GM12878 (cell line): ENCODE measurements at regions not wholly inside any gene's neighbourhood (a gene's known extent, or its start where the extent isn't known, plus 50 kb on each side); places are given as distances from the start of the nearest gene placed in this dataset.

Source experiments
- JUNB ChIP-seq: IDR thresholded peaks from 2 replicates; pipeline ENCODE4 v1.6.1; 2016; ENCODE audit warnings: antibody characterized with exemption, mild to moderate bottlenecking
- MXI1 ChIP-seq: fragments of 150-350 bp; IDR thresholded peaks from 2 replicates; pipeline ENCODE4 v1.6.1; 2011; ENCODE audit warnings: low read depth, mild to moderate bottlenecking, inconsistent platforms, low read length, improper control_type of control experiment
- POLR2A ChIP-seq: IDR thresholded peaks from 2 replicates; pipeline ENCODE4 v1.6.1; 2011; ENCODE audit warnings: low read depth, mild to moderate bottlenecking, low read length
- POLR2AphosphoS5 ChIP-seq: IDR thresholded peaks from 2 replicates; pipeline ENCODE4 v1.6.1; 2011; ENCODE audit warnings: mild to moderate bottlenecking, low read length, inconsistent platforms
- TARDBP ChIP-seq: IDR thresholded peaks from 2 replicates; pipeline ENCODE4 v1.6.1; 2016; ENCODE audit warnings: borderline replicate concordance
- TCF7 ChIP-seq: IDR thresholded peaks from 2 replicates; pipeline ENCODE4 v1.6.1; 2014; ENCODE audit warnings: antibody characterized with exemption, borderline replicate concordance
- TF ChIP-seq, protein P1 (sequence below), 3 experiments: IDR thresholded peaks in 2 of 3; conservative IDR thresholded peaks in 1 of 3; 2 replicates each; pipeline ENCODE4 v1.5.1; 2011; ENCODE audit warnings: low read depth in 3 of 3, low read length in 3 of 3, mild to moderate bottlenecking in 3 of 3, control low read depth in 2 of 3, moderate library complexity in 2 of 3, inconsistent platforms in 1 of 3, mixed read lengths in 1 of 3; ENCODE audit not compliant: control insufficient read depth in 2 of 3, insufficient read depth in 1 of 3; ENCODE audit errors: extremely low read depth in 1 of 3
- TF ChIP-seq, protein P2 (sequence below): fragments of 450-650 bp; IDR thresholded peaks from 2 replicates; pipeline ENCODE4 v1.6.1; 2018; ENCODE audit warnings: borderline replicate concordance, mild to moderate bottlenecking; ENCODE audit not compliant: partially characterized antibody
- TF ChIP-seq, protein P3 (sequence below): IDR thresholded peaks from 2 replicates; pipeline ENCODE4 v1.6.1; 2011; ENCODE audit warnings: mild to moderate bottlenecking, low read depth, low read length, moderate library complexity; ENCODE audit not compliant: insufficient replicate concordance
- TF ChIP-seq, protein P4 (sequence below): IDR thresholded peaks from 2 replicates; pipeline ENCODE4 v1.6.1; 2012; ENCODE audit warnings: low read depth, low read length, improper control_type of control experiment
- TF ChIP-seq, protein P5 (sequence below): fragments of 450-650 bp; formaldehyde crosslinking; IDR thresholded peaks from 2 replicates; pipeline ENCODE4 v1.4.0; 2020; ENCODE audit warnings: mild to moderate bottlenecking, moderate library complexity

DNA sequence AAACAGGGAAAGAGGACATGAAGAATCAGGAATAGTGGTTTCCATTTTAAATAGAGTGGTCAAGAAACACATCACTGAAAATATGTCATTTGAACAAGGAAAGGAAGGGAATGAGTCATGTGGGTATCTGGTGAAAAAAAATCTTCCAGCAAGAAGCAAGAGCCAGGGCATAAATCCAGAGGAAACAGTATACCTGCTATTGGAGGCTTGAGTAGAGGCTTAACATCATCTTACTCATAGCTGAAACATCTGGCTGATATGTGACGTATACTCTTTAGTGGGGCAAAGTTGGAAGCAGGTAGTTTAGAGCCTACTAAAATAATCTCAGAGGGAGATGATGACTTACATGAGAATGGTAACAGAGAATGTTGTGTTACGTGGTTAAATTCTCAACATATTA, 517.2 kb downstream of the CAAP1 start:
- TF ChIP-seq MXI1 (no peak), JUNB (no peak), POLR2A (no peak), POLR2AphosphoS5 (no peak), TARDBP (no peak), TCF7 (no peak)
- TF ChIP-seq, protein P1, sequence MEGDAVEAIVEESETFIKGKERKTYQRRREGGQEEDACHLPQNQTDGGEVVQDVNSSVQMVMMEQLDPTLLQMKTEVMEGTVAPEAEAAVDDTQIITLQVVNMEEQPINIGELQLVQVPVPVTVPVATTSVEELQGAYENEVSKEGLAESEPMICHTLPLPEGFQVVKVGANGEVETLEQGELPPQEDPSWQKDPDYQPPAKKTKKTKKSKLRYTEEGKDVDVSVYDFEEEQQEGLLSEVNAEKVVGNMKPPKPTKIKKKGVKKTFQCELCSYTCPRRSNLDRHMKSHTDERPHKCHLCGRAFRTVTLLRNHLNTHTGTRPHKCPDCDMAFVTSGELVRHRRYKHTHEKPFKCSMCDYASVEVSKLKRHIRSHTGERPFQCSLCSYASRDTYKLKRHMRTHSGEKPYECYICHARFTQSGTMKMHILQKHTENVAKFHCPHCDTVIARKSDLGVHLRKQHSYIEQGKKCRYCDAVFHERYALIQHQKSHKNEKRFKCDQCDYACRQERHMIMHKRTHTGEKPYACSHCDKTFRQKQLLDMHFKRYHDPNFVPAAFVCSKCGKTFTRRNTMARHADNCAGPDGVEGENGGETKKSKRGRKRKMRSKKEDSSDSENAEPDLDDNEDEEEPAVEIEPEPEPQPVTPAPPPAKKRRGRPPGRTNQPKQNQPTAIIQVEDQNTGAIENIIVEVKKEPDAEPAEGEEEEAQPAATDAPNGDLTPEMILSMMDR (IDR thresholded peaks at IDR 0.05 in 2 of 3, conservative IDR thresholded peaks at IDR 0.05 in 1 of 3; ENCODE audit: control insufficient read depth in 2 of 3, extremely low read depth in 1 of 3, insufficient read depth in 1 of 3, low read depth in 3 of 3, low read length in 3 of 3), result no peak
- TF ChIP-seq, protein P2, sequence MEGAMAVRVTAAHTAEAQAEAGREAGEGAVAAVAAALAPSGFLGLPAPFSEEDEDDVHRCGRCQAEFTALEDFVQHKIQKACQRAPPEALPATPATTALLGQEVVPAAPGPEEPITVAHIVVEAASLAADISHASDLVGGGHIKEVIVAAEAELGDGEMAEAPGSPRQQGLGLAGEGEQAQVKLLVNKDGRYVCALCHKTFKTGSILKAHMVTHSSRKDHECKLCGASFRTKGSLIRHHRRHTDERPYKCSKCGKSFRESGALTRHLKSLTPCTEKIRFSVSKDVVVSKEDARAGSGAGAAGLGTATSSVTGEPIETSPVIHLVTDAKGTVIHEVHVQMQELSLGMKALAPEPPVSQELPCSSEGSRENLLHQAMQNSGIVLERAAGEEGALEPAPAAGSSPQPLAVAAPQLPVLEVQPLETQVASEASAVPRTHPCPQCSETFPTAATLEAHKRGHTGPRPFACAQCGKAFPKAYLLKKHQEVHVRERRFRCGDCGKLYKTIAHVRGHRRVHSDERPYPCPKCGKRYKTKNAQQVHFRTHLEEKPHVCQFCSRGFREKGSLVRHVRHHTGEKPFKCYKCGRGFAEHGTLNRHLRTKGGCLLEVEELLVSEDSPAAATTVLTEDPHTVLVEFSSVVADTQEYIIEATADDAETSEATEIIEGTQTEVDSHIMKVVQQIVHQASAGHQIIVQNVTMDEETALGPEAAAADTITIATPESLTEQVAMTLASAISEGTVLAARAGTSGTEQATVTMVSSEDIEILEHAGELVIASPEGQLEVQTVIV, result no peak
- TF ChIP-seq, protein P3, sequence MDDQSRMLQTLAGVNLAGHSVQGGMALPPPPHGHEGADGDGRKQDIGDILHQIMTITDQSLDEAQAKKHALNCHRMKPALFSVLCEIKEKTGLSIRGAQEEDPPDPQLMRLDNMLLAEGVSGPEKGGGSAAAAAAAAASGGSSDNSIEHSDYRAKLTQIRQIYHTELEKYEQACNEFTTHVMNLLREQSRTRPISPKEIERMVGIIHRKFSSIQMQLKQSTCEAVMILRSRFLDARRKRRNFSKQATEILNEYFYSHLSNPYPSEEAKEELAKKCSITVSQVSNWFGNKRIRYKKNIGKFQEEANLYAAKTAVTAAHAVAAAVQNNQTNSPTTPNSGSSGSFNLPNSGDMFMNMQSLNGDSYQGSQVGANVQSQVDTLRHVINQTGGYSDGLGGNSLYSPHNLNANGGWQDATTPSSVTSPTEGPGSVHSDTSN, result no peak
- TF ChIP-seq, protein P4, sequence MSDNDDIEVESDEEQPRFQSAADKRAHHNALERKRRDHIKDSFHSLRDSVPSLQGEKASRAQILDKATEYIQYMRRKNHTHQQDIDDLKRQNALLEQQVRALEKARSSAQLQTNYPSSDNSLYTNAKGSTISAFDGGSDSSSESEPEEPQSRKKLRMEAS, result no peak
- TF ChIP-seq, protein P5, sequence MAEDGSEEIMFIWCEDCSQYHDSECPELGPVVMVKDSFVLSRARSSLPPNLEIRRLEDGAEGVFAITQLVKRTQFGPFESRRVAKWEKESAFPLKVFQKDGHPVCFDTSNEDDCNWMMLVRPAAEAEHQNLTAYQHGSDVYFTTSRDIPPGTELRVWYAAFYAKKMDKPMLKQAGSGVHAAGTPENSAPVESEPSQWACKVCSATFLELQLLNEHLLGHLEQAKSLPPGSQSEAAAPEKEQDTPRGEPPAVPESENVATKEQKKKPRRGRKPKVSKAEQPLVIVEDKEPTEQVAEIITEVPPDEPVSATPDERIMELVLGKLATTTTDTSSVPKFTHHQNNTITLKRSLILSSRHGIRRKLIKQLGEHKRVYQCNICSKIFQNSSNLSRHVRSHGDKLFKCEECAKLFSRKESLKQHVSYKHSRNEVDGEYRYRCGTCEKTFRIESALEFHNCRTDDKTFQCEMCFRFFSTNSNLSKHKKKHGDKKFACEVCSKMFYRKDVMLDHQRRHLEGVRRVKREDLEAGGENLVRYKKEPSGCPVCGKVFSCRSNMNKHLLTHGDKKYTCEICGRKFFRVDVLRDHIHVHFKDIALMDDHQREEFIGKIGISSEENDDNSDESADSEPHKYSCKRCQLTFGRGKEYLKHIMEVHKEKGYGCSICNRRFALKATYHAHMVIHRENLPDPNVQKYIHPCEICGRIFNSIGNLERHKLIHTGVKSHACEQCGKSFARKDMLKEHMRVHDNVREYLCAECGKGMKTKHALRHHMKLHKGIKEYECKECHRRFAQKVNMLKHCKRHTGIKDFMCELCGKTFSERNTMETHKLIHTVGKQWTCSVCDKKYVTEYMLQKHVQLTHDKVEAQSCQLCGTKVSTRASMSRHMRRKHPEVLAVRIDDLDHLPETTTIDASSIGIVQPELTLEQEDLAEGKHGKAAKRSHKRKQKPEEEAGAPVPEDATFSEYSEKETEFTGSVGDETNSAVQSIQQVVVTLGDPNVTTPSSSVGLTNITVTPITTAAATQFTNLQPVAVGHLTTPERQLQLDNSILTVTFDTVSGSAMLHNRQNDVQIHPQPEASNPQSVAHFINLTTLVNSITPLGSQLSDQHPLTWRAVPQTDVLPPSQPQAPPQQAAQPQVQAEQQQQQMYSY, result no peak
